ENCODE measurements at regions not wholly inside any gene's neighbourhood (a gene's known extent, or its start where the extent isn't known, plus 50 kb on each side); places are given as distances from the start of the nearest gene placed in this dataset.

GRCh38 chr3:151989621-151990020 is 116.2 kb downstream of the SUCNR1 start:
- TF ChIP-seq CTCF (IDR thresholded peaks at IDR 0.05; ENCODE audit: control extremely low read depth in 1 of 3, insufficient read depth in 1 of 3, low read depth in 1 of 3, low read length in 3 of 3) (no peak), CHD2 (IDR thresholded peaks at IDR 0.05; ENCODE audit: low read length) (no peak), CEBPB (IDR thresholded peaks at IDR 0.05; ENCODE audit: low read depth, low read length) (no peak), POLR2A (IDR thresholded peaks at IDR 0.05; ENCODE audit: control extremely low read depth in 1 of 2, low read depth in 2 of 2, low read length in 2 of 2) (no peak), MAFK (IDR thresholded peaks at IDR 0.05; ENCODE audit: low read depth, low read length) (no peak), NRF1 (IDR thresholded peaks at IDR 0.05; ENCODE audit: low read depth, low read length) (no peak), RFX5 (IDR thresholded peaks at IDR 0.05; ENCODE audit: borderline replicate concordance, low read depth, low read length) (no peak), FOSL1 (IDR thresholded peaks at IDR 0.05; ENCODE audit: insufficient read depth, low read depth, low read length) (no peak), MAX (IDR thresholded peaks at IDR 0.05) (no peak), KDM5A (IDR thresholded peaks at IDR 0.05; ENCODE audit: low read length) (no peak), EP300 (IDR thresholded peaks at IDR 0.05; ENCODE audit: borderline replicate concordance in 1 of 2, low read depth in 2 of 2, low read length in 2 of 2) (no peak)
